Stimulated activated CD8-positive, alpha-beta memory T cell treated with anti-CD3 and anti-CD28 coated beads, Interleukin-15, amount 100 ng/mL, for 4 hours (primary cell): ENCODE measurements at regions not wholly inside any gene's neighbourhood (a gene's known extent, or its start where the extent isn't known, plus 50 kb on each side); places are given as distances from the start of the nearest gene placed in this dataset.

ENCODE experiments used
- DNase-seq, 2 donors: peaks; one replicate each; pipeline ENCODE4 v3.0.0-alpha.2; 2020; ENCODE audit warnings: low read depth in 2 of 2

- DNase-seq, result no peak
Observed at GRCh38 chr2:14565666-14566065, 66.9 kb upstream of the LRATD1 start.

- no peak for DNase-seq
Observed at GRCh38 chr2:14567561-14567960, 65.0 kb upstream of the LRATD1 start.

DNA sequence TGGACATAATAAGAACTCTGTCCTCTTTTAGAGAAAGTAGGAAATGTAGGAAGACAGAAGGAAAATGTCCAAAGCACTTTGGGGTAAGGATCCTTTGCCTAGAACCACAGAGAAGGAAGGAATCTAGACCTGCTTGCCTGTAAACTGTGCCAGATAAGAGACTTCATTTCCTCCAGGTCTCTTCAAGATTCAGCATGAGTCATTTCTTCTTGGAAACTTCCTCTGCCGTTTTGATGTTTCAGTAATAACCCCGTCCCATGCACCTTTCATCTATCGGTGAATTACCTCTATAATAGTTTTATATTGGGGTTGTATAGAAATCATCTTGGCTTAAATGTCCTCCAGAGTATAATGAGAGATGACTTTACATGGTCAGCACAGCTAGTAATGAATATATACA lies 63.2 kb upstream of the LRATD1 start:
- no peak for DNase-seq

- DNase-seq, result no peak
Observed at GRCh38 chr2:14572633-14573032, 59.9 kb upstream of the LRATD1 start.

- no peak for DNase-seq
Observed at GRCh38 chr2:14577843-14578242, 54.7 kb upstream of the LRATD1 start.
